Transverse colon (tissue), 3 donors: ENCODE measurements at regions not wholly inside any gene's neighbourhood (a gene's known extent, or its start where the extent isn't known, plus 50 kb on each side); places are given as distances from the start of the nearest gene placed in this dataset.

Experiments used
- POLR2A ChIP-seq: fragments of 450-650 bp; IDR thresholded peaks from one replicate; pipeline ENCODE4 v1.6.1; 2016; ENCODE audit warnings: antibody characterized with exemption, mild to moderate bottlenecking, moderate library complexity
- TF ChIP-seq, protein P1 (sequence below), 5 experiments: fragments of 200-600 bp in 3 of 5; fragments of 450-650 bp in 2 of 5; sonication (generic) in 3 of 5; IDR thresholded peaks; 1 replicate in 2 of 5; 2 replicates in 3 of 5; pipeline ENCODE4 v1.5.1; 2016 to 2017; ENCODE audit warnings: antibody characterized with exemption in 5 of 5, inconsistent platforms in 3 of 5, mild to moderate bottlenecking in 2 of 5, moderate library complexity in 1 of 5

DNA sequence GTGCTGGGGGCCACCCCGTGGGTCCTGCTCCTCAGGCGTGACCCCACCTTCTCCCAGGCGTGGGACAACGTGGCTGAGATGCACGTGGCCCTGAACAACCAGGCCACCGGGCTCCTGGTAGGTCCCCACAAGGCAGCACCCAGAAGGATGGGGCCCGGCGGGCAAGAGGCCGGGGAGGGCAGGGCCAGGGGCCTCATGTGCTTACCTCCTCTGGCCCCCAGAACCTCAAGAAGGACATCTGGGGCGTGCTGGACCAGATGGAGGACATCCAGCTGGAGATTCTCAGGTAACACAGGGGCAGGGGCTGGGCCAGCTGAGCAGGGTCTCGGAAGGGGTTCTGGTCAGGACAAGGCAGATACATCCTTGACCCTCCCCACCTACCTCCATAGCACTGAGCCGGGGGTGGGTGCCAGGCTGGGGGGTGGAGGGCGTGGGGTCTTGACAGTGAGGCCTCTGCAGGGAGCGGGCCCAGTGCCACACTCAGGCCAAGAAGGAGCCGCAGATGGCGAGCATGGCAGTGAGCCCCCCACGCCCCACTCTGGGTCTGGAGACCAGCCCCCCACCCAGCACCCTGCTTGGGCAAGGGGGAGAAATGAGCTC, 186.3 kb downstream of the IGLL1 start:
- TF ChIP-seq, protein P1, sequence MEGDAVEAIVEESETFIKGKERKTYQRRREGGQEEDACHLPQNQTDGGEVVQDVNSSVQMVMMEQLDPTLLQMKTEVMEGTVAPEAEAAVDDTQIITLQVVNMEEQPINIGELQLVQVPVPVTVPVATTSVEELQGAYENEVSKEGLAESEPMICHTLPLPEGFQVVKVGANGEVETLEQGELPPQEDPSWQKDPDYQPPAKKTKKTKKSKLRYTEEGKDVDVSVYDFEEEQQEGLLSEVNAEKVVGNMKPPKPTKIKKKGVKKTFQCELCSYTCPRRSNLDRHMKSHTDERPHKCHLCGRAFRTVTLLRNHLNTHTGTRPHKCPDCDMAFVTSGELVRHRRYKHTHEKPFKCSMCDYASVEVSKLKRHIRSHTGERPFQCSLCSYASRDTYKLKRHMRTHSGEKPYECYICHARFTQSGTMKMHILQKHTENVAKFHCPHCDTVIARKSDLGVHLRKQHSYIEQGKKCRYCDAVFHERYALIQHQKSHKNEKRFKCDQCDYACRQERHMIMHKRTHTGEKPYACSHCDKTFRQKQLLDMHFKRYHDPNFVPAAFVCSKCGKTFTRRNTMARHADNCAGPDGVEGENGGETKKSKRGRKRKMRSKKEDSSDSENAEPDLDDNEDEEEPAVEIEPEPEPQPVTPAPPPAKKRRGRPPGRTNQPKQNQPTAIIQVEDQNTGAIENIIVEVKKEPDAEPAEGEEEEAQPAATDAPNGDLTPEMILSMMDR (IDR thresholded peaks at IDR 0.05) = no peak
- no peak for TF ChIP-seq POLR2A
